ENCODE measurements at regions not wholly inside any gene's neighbourhood (a gene's known extent, or its start where the extent isn't known, plus 50 kb on each side); places are given as distances from the start of the nearest gene placed in this dataset.

DNA sequence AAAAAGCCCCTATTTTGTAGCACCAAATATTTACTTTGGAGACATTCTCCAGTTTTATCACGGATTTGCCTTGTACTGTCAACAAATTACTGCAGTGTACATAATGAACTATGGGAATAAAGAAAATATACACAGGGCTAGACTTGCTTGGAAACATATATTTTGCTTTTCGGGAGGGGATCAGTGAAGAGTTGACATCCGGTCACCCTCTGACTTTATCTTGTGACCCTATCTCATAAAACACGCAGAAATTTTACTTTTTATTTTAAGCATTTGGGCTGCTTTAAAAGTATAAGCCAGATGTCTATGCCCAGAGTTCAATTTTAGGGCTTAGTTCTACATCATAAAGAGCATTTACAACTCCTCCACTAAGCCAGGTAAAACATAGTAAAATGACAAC lies 630.7 kb downstream of the TOX3 start:
- Histone ChIP-seq H3K4ac (ENCODE audit: low read depth, low read length) (no peak overlapping the region), H3K9ac (ENCODE audit: low read depth, low read length) (no peak overlapping the region), H3K56ac (ENCODE audit: extremely low read depth, insufficient read depth, low read length) (no peak overlapping the region), H2AK5ac (ENCODE audit: low read depth, low read length) (no peak overlapping the region), H3K27ac (ENCODE audit: insufficient read depth, low read length) (no peak overlapping the region), H2BK15ac (ENCODE audit: low read depth, low read length) (no peak overlapping the region), H4K20me1 (ENCODE audit: insufficient read depth, low read length) (no peaks in the 10 kb centered on the region), H2BK120ac (ENCODE audit: low read depth, low read length) (no peak overlapping the region), H2BK20ac (ENCODE audit: low read depth, low read length) (no peak overlapping the region), H3K9me1 (ENCODE audit: insufficient read depth, low read length) (no peaks in the 10 kb centered on the region), H3K14ac (replicated peaks; ENCODE audit: low read depth, low read length) (no peak overlapping the region), H3K4me3 (ENCODE audit: insufficient read depth, low read depth, low read length) (no peak overlapping the region), H3K23ac (ENCODE audit: low read depth, low read length) (no peak overlapping the region), H3K36me3 (ENCODE audit: control insufficient read depth, insufficient read depth, low read length) (no peaks in the 10 kb centered on the region), H4K8ac (ENCODE audit: low read depth in 2 of 2, low read length in 2 of 2) (no peak overlapping the region), H4K5ac (ENCODE audit: low read depth, low read length) (no peak overlapping the region), H3K4me1 (ENCODE audit: control insufficient read depth, insufficient read depth, low read length) (no peaks in the 10 kb centered on the region; the same call in 1 of the 2 replicates), H2BK5ac (ENCODE audit: low read depth, low read length, poor library complexity, severe bottlenecking) (no peak overlapping the region), H3K79me1 (ENCODE audit: low read depth in 1 of 2, low read length in 2 of 2) (no peaks in the 10 kb centered on the region), H3K18ac (ENCODE audit: low read depth, low read length) (no peak overlapping the region), H2AK9ac (replicated peaks; ENCODE audit: low read depth, low read length, poor library complexity) (no peak overlapping the region), H3K4me2 (ENCODE audit: low read depth, low read length) (no peak overlapping the region), H3K9me3 (ENCODE audit: control insufficient read depth, insufficient read depth, low read length) (no peaks in the 10 kb centered on the region), H3K27me3 (ENCODE audit: control insufficient read depth, insufficient read depth, low read length) (no peaks in the 10 kb centered on the region), H2AFZ (replicated peaks; ENCODE audit: low read length, poor library complexity) (no peak overlapping the region), H4K91ac (ENCODE audit: insufficient read depth, low read depth, low read length) (no peak overlapping the region)
- intact Hi-C loops (cut with micrococcal nuclease) (no loop called here), dilution Hi-C loops (cut with HindIII; ENCODE audit: low sequenced_read_pairs, unreplicated experiment) (no loop called here), in situ Hi-C loops (cut with MboI; ENCODE audit: low sequenced_read_pairs) (no loop called here)
- CTCF ChIA-PET, result no interaction called here
- ATAC-seq (ENCODE audit: low read depth), result no peak
- TF ChIP-seq, protein P1, sequence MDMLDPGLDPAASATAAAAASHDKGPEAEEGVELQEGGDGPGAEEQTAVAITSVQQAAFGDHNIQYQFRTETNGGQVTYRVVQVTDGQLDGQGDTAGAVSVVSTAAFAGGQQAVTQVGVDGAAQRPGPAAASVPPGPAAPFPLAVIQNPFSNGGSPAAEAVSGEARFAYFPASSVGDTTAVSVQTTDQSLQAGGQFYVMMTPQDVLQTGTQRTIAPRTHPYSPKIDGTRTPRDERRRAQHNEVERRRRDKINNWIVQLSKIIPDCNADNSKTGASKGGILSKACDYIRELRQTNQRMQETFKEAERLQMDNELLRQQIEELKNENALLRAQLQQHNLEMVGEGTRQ (IDR thresholded peaks at IDR 0.05; ENCODE audit: low read depth, low read length), result no peak
- no peak for TF ChIP-seq MAZ (IDR thresholded peaks at IDR 0.05; ENCODE audit: borderline replicate concordance, low read depth, low read length)
- TF ChIP-seq POLR2A (IDR thresholded peaks at IDR 0.05; ENCODE audit: low read depth, low read length), result no peak
- TF ChIP-seq BHLHE40 (IDR thresholded peaks at IDR 0.05; ENCODE audit: low read depth, low read length), result no peak
- no TSS peak for BruUV-seq (replicated peaks)
- WGBS, 2 experiments (ENCODE audit: extremely low coverage in 2 of 2, insufficient read length in 1 of 2), result no CpG with 5 or more reads among the region's 4 CpGs
- POLR2A ChIA-PET (ENCODE audit: unreplicated experiment), result no interaction called here
- DNase-seq, result no peak

All from IMR-90 (cell line).